Small intestine (tissue), 7 donors: ENCODE measurements at regions not wholly inside any gene's neighbourhood (a gene's known extent, or its start where the extent isn't known, plus 50 kb on each side); places are given as distances from the start of the nearest gene placed in this dataset.
"Not testable (repeated sequence)": the region's sequence is repeated elsewhere in the genome, so short reads cannot be mapped to it uniquely, and the experiment has no call there.

Experiments
- DNase-seq, 2 donors: peaks; one replicate each; pipeline versions ENCODE4 v3.0.0 to v3.0.0-alpha.2; 2013
- FAIRE-seq: peaks from 2 replicates; lab custom pipeline; 2012; peaks lifted over from hg19 to GRCh38; lab: Jason Lieb, UNC
- H3K27ac ChIP-seq, 3 donors: one replicate each; pipeline ENCODE4 v1.5.1; 2013; ENCODE audit warnings: low read length in 2 of 3, mild to moderate bottlenecking in 2 of 3, control low read depth in 1 of 3, inconsistent platforms in 1 of 3, low read depth in 1 of 3, moderate library complexity in 1 of 3
- H3K27me3 ChIP-seq, 3 donors: one replicate each; pipeline ENCODE4 v1.6.1; 2013; ENCODE audit warnings: low read length in 3 of 3, inconsistent platforms in 1 of 3; ENCODE audit not compliant: control insufficient read depth in 3 of 3, insufficient read depth in 3 of 3
- H3K36me3 ChIP-seq, 3 donors: one replicate each; pipeline ENCODE4 v1.6.1; 2013; ENCODE audit warnings: low read length in 3 of 3, inconsistent platforms in 1 of 3, low read depth in 1 of 3, mild to moderate bottlenecking in 1 of 3, moderate library complexity in 1 of 3; ENCODE audit not compliant: control insufficient read depth in 3 of 3, insufficient read depth in 2 of 3
- H3K4me1 ChIP-seq, 3 donors: one replicate each; pipeline ENCODE4 v1.6.1; 2013; ENCODE audit warnings: low read length in 2 of 3, inconsistent platforms in 1 of 3, low read depth in 1 of 3, mild to moderate bottlenecking in 1 of 3, moderate library complexity in 1 of 3; ENCODE audit not compliant: control insufficient read depth in 3 of 3, insufficient read depth in 2 of 3
- H3K4me3 ChIP-seq, 3 donors: one replicate each; pipeline ENCODE4 v1.5.1; 2013; ENCODE audit warnings: low read length in 3 of 3, control low read depth in 1 of 3, inconsistent platforms in 1 of 3, low read depth in 1 of 3, mild to moderate bottlenecking in 1 of 3, moderate library complexity in 1 of 3
- H3K9me3 ChIP-seq, 2 donors: one replicate each; pipeline ENCODE4 v1.6.1; 2013; ENCODE audit warnings: low read depth in 1 of 2, low read length in 1 of 2; ENCODE audit not compliant: control insufficient read depth in 2 of 2, insufficient read depth in 1 of 2
- WGBS, 3 donors: extraction: QIAGEN DNeasy Blood & Tissue Kit; methylation state at CpG; one replicate each; pipeline ENCODE4 v1.1.7; 2013; 5-methylcytosine and 5-hydroxymethylcytosine counted together
- donor health status: healthy with polysubstance abuse.
- donor health status: control.
- donor health status: control.
- donor health status: Bipolar disorder and iron deficiency.
- donor health status: healthy.

GRCh38 chr5:21593261-21593660, 1259.9 kb downstream of the CDH12 start:
- DNase-seq (no peak), FAIRE-seq (no peak)
- H3K4me3 ChIP-seq = no peak overlapping the region
- no peaks in the 10 kb centered on the region for H3K36me3 ChIP-seq
- H3K9me3 ChIP-seq = peaks cover 0 to 9% of the 10 kb centered on the region in 2 donors
- H3K4me1 ChIP-seq = no peaks in the 10 kb centered on the region
- H3K27me3 ChIP-seq = no peaks in the 10 kb centered on the region
- no peak overlapping the region for H3K27ac ChIP-seq

DNA sequence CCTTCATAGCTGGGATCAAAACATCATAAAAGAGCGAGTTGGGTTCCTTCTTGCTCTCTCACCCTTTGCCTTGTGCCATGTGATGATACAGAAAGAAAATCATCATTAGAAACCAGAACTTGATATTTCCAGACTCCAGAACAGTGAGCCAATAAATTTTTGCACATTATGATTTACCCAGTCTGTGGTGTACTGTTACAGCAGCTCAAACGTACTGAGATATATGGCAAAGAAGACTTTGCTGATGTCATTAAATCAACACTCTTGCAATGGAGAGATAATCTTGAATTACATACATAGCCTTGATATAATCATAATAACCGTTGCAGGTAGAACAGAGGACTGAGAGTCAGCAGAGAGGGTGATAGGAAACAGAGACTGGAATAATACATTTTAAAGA, 1271.6 kb downstream of the CDH12 start:
- Histone ChIP-seq H3K9me3 (no peaks in the 10 kb centered on the region), H3K36me3 (no peaks in the 10 kb centered on the region), H3K4me3 (no peak overlapping the region), H3K27ac (no peak overlapping the region), H3K27me3 (no peaks in the 10 kb centered on the region), H3K4me1 (no peaks in the 10 kb centered on the region)
- no peak for DNase-seq
- FAIRE-seq = no peak
- 66 to 73% (median 67%) methylated on average over 3 of the region's 3 CpGs for WGBS, 3 donors

DNA sequence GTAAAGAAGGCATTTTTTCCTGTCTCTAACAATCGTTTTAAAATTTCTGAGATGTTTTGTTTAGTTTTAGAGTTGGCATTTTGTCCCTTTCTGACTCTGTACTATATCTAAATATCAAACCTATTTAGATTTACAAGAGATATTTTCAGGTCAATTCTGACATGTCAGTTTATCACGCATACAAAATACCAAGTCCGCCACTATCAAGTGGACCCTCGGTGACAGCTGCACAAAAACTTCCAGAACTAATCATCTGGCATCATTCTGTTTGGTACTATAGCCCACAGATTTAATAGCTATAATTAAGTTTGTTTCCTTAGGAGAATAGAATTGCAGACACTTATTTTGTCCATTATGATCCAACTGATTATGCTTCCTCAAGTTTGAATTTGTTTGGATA, 1278.2 kb downstream of the CDH12 start:
- H3K27me3 ChIP-seq = no peaks in the 10 kb centered on the region

GRCh38 chr5:21574438-21574837, 1278.7 kb downstream of the CDH12 start:
- 16 to 38% (median 31%) methylated on average over 4 of the region's 4 CpGs for WGBS, 3 donors
- DNase-seq = peak in 1 of 2 donors; percentile 41

More for the DNA sequence above, 1278.2 kb downstream of the CDH12 start:
- DNase-seq (no peak), FAIRE-seq (no peak)
- 65 to 78% (median 70%) methylated on average over 4 of the region's 4 CpGs for WGBS, 3 donors
- H3K4me1 ChIP-seq = no peaks in the 10 kb centered on the region
- H3K9me3 ChIP-seq = no peaks in the 10 kb centered on the region
- H3K27ac ChIP-seq = no peak overlapping the region
- no peaks in the 10 kb centered on the region for H3K36me3 ChIP-seq
- no peak overlapping the region for H3K4me3 ChIP-seq

GRCh38 chr5:21573416-21574314, 1279.5 kb downstream of the CDH12 start:
- no peaks in the 10 kb centered on the region for H3K4me1 ChIP-seq
- DNase-seq (no peak), FAIRE-seq (no peak)
- 45 to 50% (median 48%) methylated on average over 1 of the region's 1 CpG for WGBS, 3 donors
- no peak overlapping the region for H3K27ac ChIP-seq
- H3K9me3 ChIP-seq = no peaks in the 10 kb centered on the region
- H3K27me3 ChIP-seq = no peaks in the 10 kb centered on the region
- H3K36me3 ChIP-seq = no peaks in the 10 kb centered on the region
- no peak overlapping the region for H3K4me3 ChIP-seq

More at GRCh38 chr5:21574438-21574837, 1278.7 kb downstream of the CDH12 start:
- Histone ChIP-seq H3K9me3 (no peaks in the 10 kb centered on the region), H3K36me3 (no peaks in the 10 kb centered on the region), H3K4me3 (no peak overlapping the region), H3K27ac (no peak overlapping the region), H3K27me3 (no peaks in the 10 kb centered on the region), H3K4me1 (no peaks in the 10 kb centered on the region)
- no peak for FAIRE-seq

GRCh38 chr5:21571196-21571595, 1281.9 kb downstream of the CDH12 start:
- not testable (repeated sequence) for H3K4me1 ChIP-seq, H3K27ac ChIP-seq, FAIRE-seq, H3K36me3 ChIP-seq, H3K27me3 ChIP-seq, DNase-seq, H3K9me3 ChIP-seq, H3K4me3 ChIP-seq
- 50 to 75% (median 58%) methylated on average over 1 of the region's 1 CpG for WGBS, 3 donors

DNA sequence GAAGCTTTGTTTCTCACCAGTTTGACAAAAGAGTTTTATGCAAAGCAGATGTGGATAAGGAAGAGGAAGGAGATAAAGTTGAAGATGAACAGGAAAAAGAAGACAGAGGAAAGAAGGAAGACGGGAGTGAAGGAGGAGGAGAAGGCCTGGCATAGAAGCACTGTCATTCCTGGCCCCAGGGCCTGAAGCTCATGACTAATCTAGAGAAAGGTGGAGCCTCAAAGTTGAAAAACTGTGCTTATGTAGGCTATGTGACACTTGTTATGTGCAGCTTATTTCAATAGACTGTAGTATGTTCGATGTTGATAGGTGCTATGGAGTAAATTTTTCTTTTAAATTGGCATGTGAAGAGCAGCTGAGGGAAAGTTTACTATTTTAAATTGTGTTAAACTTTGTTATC, 1294.0 kb downstream of the CDH12 start:
- not testable (repeated sequence) for H3K36me3 ChIP-seq, H3K9me3 ChIP-seq, DNase-seq, H3K4me3 ChIP-seq, FAIRE-seq, H3K27me3 ChIP-seq, H3K27ac ChIP-seq, H3K4me1 ChIP-seq
- whole genome bisulfite sequencing, 3 donors = 87 to 93% (median 92%) methylated on average over 2 of the region's 2 CpGs

DNA sequence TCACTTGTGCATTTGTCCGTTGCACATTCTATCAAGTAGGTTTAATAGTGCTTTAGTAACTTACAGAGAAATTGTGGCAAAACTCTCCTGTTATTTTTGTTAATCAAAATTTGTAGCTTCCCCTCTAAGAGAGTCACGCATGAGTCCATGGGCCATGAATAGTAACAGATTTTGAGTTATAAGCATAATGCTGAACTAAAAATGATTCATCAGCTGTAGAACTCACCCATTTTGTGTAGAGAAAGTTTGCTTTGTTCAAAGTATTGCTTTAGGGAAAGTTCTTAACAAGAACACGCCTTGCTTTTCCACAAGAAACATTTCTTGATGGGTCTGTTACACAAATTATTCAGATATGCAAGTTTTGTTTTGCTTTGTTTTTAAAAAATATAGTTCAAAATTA, 1300.9 kb downstream of the CDH12 start:
- H3K36me3 ChIP-seq, H3K27me3 ChIP-seq, FAIRE-seq, H3K4me1 ChIP-seq, H3K4me3 ChIP-seq, H3K27ac ChIP-seq, H3K9me3 ChIP-seq, DNase-seq: not testable (repeated sequence)
- WGBS, 3 donors = 90 to 92% (median 91%) methylated on average over 2 of the region's 3 CpGs
